A673 (cell line): ENCODE measurements at regions not wholly inside any gene's neighbourhood (a gene's known extent, or its start where the extent isn't known, plus 50 kb on each side); places are given as distances from the start of the nearest gene placed in this dataset.

Experiments
- EZH2 ChIP-seq: fragments of 200-600 bp; sonication (generic); IDR thresholded peaks from 2 replicates; pipeline ENCODE4 v1.6.1; 2017; ENCODE audit warnings: borderline replicate concordance, low read depth, mild to moderate bottlenecking, mixed read lengths, antibody characterized with exemption, low read length; ENCODE audit not compliant: poor library complexity, severe bottlenecking
- TF ChIP-seq, protein P1 (sequence below): fragments of 300-800, 200-600 bp; sonication (generic); conservative IDR thresholded peaks from 2 replicates; pipeline ENCODE4 v1.5.1; 2017; ENCODE audit warnings: low read depth, mild to moderate bottlenecking, antibody characterized with exemption, low read length, moderate library complexity, mixed read lengths

DNA sequence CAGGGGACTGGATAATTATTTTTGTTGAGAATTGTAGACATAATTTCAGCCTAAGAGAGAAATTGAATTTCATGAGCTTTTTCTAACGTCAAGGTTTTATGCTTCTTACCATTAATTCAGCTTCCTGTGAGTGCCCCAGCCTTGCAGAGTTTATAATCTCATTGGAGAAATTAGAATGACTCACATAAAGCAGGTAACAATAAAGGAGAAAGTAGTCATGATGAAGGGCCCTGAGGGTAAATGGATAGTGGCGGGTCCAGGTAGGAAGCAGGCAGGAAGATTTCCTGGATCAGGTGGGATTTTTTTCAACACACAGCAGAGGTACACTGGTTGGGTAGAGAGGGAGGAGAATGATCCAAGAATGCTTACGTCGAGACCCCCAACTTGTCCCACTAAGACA lies 311.4 kb downstream of the BARHL2 start:
- TF ChIP-seq EZH2 = no peak
- TF ChIP-seq, protein P1, sequence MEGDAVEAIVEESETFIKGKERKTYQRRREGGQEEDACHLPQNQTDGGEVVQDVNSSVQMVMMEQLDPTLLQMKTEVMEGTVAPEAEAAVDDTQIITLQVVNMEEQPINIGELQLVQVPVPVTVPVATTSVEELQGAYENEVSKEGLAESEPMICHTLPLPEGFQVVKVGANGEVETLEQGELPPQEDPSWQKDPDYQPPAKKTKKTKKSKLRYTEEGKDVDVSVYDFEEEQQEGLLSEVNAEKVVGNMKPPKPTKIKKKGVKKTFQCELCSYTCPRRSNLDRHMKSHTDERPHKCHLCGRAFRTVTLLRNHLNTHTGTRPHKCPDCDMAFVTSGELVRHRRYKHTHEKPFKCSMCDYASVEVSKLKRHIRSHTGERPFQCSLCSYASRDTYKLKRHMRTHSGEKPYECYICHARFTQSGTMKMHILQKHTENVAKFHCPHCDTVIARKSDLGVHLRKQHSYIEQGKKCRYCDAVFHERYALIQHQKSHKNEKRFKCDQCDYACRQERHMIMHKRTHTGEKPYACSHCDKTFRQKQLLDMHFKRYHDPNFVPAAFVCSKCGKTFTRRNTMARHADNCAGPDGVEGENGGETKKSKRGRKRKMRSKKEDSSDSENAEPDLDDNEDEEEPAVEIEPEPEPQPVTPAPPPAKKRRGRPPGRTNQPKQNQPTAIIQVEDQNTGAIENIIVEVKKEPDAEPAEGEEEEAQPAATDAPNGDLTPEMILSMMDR = no peak
